Glutamatergic neuron (in vitro differentiated cells): ENCODE measurements at regions not wholly inside any gene's neighbourhood (a gene's known extent, or its start where the extent isn't known, plus 50 kb on each side); places are given as distances from the start of the nearest gene placed in this dataset.

Experiments used
- DNase-seq: peaks from one replicate; pipeline ENCODE4 v3.0.0; 2022
- H3K27ac Mint-ChIP-seq: one replicate; pipeline ENCODE4 v1.8.0; 2020; ENCODE audit warnings: mild to moderate bottlenecking, mixed read lengths, inconsistent platforms; ENCODE audit not compliant: unreplicated experiment
- H3K27me3 Mint-ChIP-seq: one replicate; pipeline ENCODE4 v1.8.0; 2020; ENCODE audit warnings: mild to moderate bottlenecking, moderate library complexity, mixed read lengths, inconsistent platforms; ENCODE audit not compliant: unreplicated experiment
- H3K36me3 Mint-ChIP-seq: one replicate; pipeline ENCODE4 v1.8.0; 2020; ENCODE audit warnings: mild to moderate bottlenecking, mixed read lengths, inconsistent platforms; ENCODE audit not compliant: unreplicated experiment
- H3K4me1 Mint-ChIP-seq: one replicate; pipeline ENCODE4 v1.8.0; 2020; ENCODE audit warnings: mild to moderate bottlenecking, low read depth, mixed read lengths, inconsistent platforms; ENCODE audit not compliant: unreplicated experiment
- H3K4me3 Mint-ChIP-seq: one replicate; pipeline ENCODE4 v1.8.0; 2020; ENCODE audit warnings: mild to moderate bottlenecking, mixed read lengths, inconsistent platforms; ENCODE audit not compliant: unreplicated experiment
- H3K9me3 Mint-ChIP-seq: one replicate; pipeline ENCODE4 v1.8.0; 2020; ENCODE audit warnings: mild to moderate bottlenecking, moderate library complexity, mixed read lengths, inconsistent platforms; ENCODE audit not compliant: unreplicated experiment
- TF ChIP-seq, protein P1 (sequence below): fragments of 200-600 bp; sonication (generic); IDR thresholded peaks from one replicate; pipeline ENCODE4 v1.5.0; 2021; ENCODE audit not compliant: partially characterized antibody, unreplicated experiment

DNA sequence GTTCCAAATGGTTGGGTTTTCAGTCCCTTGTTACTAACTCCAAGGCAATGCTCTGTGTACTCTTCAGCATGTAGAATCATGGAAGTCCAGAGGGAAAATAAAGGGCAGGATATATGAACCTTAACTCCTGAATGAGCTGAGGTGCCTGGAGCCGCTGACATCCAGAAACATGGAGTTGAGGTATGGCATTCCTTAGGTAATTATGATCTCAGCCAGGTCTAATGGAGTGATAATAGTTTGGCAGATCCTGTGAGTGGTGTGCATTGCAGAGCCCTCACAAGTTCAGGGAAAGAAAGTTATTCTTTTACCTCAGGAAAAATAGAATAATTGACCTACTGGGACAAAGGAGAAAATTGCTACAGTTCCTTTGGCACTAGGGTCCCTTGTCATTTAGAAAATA, 369.1 kb downstream of the ZNF608 start:
- Mint-ChIP-seq H3K27ac (no peak overlapping the region), H3K36me3 (peaks cover 20% of the 10 kb centered on the region), H3K4me3 (no peak overlapping the region), H3K9me3 (peaks cover 10% of the 10 kb centered on the region), H3K27me3 (no peaks in the 10 kb centered on the region), H3K4me1 (no peaks in the 10 kb centered on the region)
- TF ChIP-seq, protein P1, sequence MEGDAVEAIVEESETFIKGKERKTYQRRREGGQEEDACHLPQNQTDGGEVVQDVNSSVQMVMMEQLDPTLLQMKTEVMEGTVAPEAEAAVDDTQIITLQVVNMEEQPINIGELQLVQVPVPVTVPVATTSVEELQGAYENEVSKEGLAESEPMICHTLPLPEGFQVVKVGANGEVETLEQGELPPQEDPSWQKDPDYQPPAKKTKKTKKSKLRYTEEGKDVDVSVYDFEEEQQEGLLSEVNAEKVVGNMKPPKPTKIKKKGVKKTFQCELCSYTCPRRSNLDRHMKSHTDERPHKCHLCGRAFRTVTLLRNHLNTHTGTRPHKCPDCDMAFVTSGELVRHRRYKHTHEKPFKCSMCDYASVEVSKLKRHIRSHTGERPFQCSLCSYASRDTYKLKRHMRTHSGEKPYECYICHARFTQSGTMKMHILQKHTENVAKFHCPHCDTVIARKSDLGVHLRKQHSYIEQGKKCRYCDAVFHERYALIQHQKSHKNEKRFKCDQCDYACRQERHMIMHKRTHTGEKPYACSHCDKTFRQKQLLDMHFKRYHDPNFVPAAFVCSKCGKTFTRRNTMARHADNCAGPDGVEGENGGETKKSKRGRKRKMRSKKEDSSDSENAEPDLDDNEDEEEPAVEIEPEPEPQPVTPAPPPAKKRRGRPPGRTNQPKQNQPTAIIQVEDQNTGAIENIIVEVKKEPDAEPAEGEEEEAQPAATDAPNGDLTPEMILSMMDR = no peak
- no peak for DNase-seq

DNA sequence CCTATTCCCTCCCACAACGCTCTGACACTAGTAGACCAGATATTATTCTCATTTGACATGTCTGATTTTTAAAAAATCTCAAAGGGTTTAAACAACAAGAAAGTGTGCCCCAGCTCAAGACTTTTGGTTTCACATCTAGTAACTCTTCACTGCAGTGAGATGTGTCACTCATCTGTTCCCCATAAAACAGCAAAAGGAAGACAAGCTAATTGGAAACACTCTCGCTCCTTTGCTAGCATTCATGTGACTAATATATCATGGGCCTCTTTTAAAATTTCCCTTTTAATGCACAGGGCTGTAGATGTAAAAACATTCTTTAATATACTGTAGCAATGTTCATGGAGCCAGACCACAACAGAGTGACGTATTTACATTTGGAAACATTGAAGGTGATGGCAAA, 372.6 kb downstream of the ZNF608 start:
- TF ChIP-seq, protein P1 = no peak

DNA sequence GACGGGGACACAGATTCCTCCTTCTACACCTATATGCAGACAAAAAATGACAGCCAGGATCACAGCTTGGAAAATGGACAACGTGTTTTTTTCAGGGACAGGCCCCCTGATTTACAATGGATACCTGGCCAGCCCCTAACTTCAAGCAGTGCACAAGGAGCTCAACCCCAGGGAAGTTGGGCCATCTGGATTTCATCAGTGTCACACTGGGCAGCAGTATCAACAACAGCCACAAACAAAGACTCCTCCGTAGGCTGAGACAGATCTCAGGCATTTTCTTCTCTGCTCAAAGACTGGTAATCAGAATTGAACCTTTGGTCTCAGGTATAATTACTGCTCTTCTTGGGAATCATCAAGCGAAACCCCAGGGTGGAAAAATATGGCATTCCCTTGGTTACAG, 374.0 kb downstream of the ZNF608 start:
- Mint-ChIP-seq H3K27me3 (no peaks in the 10 kb centered on the region), H3K9me3 (peaks cover 2% of the 10 kb centered on the region), H3K36me3 (peaks cover 10% of the 10 kb centered on the region), H3K27ac (no peak overlapping the region), H3K4me3 (no peak overlapping the region), H3K4me1 (no peaks in the 10 kb centered on the region)
- TF ChIP-seq, protein P1 = no peak
- DNase-seq = no peak

More for the DNA sequence above, 372.6 kb downstream of the ZNF608 start:
- Mint-ChIP-seq H3K27me3 (no peaks in the 10 kb centered on the region), H3K27ac (no peak overlapping the region), H3K4me1 (no peaks in the 10 kb centered on the region), H3K4me3 (no peak overlapping the region), H3K9me3 (peaks cover 2% of the 10 kb centered on the region), H3K36me3 (peaks cover 10% of the 10 kb centered on the region)
- no peak for DNase-seq

DNA sequence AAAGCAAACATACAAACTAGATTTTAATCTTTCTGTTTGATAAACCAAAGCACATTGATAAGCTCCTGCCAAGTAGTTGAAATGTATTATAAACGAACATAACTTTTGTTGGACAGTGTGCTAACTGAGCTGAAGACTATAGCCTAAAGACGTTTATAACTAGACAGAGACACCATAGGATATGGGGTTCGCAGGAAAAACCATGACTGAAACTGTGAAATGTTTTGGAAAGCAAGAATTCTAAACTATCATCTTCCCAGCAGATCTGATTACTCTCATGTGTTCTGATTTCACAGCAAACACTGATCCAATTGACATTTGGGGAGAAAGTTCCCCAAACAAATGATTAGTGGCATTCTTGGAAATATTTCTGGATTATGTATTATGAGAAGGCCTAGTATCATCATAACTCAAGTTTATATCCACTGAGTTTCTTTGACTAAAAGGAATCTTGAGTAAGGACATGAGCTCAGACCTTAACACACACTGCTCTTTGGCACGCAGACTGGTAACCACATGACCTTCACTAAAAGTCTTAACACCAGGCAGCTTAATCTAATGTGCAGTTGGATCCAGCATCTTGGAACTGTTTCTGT, 375.2 kb downstream of the ZNF608 start:
- TF ChIP-seq, protein P1 = no peak
- no peaks in the 10 kb centered on the region for H3K27me3 Mint-ChIP-seq
- peaks cover 1% of the 10 kb centered on the region for H3K9me3 Mint-ChIP-seq
- H3K4me3 Mint-ChIP-seq = no peak overlapping the region
- DNase-seq = no peak
- peaks cover 8% of the 10 kb centered on the region for H3K36me3 Mint-ChIP-seq
- no peak overlapping the region for H3K27ac Mint-ChIP-seq
- no peaks in the 10 kb centered on the region for H3K4me1 Mint-ChIP-seq

DNA sequence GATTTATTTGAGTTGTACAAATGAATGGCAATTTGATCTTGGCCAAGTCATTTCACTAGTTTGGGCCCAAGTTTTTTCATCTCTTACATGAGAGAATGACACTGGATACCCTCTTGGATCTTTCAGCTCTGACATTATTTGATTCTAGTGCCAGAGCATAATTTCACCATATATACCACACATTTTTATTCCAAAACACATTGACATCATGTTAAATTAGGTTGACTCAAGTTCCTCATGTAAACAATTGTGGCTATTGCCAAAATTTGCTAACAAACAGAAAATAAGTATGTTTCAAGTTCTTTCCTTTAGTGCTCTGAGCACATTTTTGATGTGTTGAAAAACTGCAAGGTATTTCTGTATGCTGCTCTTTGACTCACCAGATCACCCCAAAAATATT, 375.8 kb downstream of the ZNF608 start:
- Mint-ChIP-seq H3K27me3 (no peaks in the 10 kb centered on the region), H3K4me3 (no peak overlapping the region), H3K9me3 (no peaks in the 10 kb centered on the region), H3K4me1 (no peaks in the 10 kb centered on the region), H3K36me3 (peaks cover 2% of the 10 kb centered on the region), H3K27ac (no peak overlapping the region)
- TF ChIP-seq, protein P1 = no peak
- DNase-seq = no peak
